ENCODE measurements at regions not wholly inside any gene's neighbourhood (a gene's known extent, or its start where the extent isn't known, plus 50 kb on each side); places are given as distances from the start of the nearest gene placed in this dataset.

- peak; percentile 70 to 80 for ATAC-seq (ENCODE audit: low read depth in 2 of 2)
- H3K27ac Mint-ChIP-seq = no peak overlapping the region
- peaks cover 21 to 34% (median 25%) of the 10 kb centered on the region in 3 donors for H3K27me3 Mint-ChIP-seq
- peak overlapping the region; percentile 56 to 87 (median 78) for H3K4me3 Mint-ChIP-seq
- H3K4me1 Mint-ChIP-seq = peaks cover 7 to 9% (median 7%) of the 10 kb centered on the region in 3 donors
- DNase-seq = peak; percentile 40
- H3K36me3 Mint-ChIP-seq = no peaks in the 10 kb centered on the region
- H3K9me3 Mint-ChIP-seq = no peaks in the 10 kb centered on the region
These were observed 93.7 kb upstream of the PRNP start for GRCh38 chr20:4592316-4593148.

DNA sequence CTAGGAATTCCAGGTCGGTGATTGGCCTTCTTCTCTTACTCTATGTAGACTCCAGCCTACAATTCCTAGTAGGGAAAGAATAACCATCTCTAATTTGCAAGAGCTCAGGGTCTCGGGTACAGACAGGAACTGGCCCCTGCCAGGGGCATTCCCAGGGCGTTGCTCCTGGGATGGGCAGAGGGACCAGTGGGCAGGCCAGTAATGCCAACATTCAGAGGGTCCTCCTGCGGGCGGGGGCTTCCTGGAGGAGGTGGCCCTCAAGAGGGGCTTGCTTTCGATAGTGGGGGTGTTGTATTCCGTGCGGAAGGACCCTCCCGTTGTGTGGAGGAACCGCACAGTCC lies 94.3 kb upstream of the PRNP start:
- Mint-ChIP-seq H3K4me3 (peak overlapping the region in 4 of 8 donors; percentile 27 to 73 (median 63)), H3K9me3 (no peaks in the 10 kb centered on the region), H3K27ac (no peak overlapping the region), H3K36me3 (no peaks in the 10 kb centered on the region), H3K4me1 (peaks cover 7 to 9% (median 7%) of the 10 kb centered on the region in 3 donors), H3K27me3 (peaks cover 17 to 28% (median 19%) of the 10 kb centered on the region in 3 donors)
- DNase-seq = no peak
- no peak for ATAC-seq (ENCODE audit: low read depth in 2 of 2)

GRCh38 chr20:4585758-4586157 lies 100.5 kb upstream of the PRNP start:
- H3K4me1 Mint-ChIP-seq = no peaks in the 10 kb centered on the region
- no peak overlapping the region for H3K27ac Mint-ChIP-seq
- ATAC-seq (ENCODE audit: low read depth in 2 of 2) (no peak), DNase-seq (no peak)
- no peaks in the 10 kb centered on the region for H3K36me3 Mint-ChIP-seq
- H3K4me3 Mint-ChIP-seq = no peak overlapping the region
- peaks cover 17 to 33% (median 30%) of the 10 kb centered on the region in 3 donors for H3K27me3 Mint-ChIP-seq
- peaks cover 0 to 2% (median 0%) of the 10 kb centered on the region in 7 donors for H3K9me3 Mint-ChIP-seq

DNA sequence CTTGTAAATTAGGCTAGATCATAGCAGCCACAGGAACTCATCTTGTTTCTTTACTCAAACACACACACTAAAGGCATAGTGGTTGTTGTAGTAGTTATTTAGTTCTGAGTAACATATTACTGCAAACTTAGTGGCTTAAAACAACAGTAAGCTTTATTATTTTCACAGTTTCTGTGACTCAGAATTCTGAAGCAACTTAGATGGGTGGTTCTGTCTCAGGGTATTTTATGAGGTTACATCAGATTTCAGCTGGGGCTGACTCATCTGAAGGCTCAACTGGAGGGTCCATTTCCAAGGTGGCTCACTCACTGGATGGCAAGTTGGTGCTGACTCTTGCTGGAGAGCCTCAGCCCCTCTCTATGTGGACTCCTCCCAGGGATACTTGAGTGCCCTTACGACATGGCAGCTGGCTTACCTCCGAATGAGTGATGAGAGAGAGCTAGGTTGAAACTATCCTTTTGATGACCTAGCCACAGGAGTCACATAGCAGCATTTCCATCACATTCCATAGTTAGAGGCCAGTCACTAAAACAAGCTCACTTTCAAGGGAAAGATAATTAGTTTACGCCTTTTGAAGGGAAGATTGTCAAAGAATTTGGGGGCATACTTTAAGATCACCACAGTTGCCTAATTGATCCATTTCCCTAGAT lies 101.0 kb upstream of the PRNP start:
- H3K4me3 Mint-ChIP-seq = no peak overlapping the region
- H3K36me3 Mint-ChIP-seq = no peaks in the 10 kb centered on the region
- peaks cover 0 to 2% (median 0%) of the 10 kb centered on the region in 7 donors for H3K9me3 Mint-ChIP-seq
- no peak overlapping the region for H3K27ac Mint-ChIP-seq
- DNase-seq (no peak), ATAC-seq (ENCODE audit: low read depth in 2 of 2) (no peak)
- peaks cover 17 to 35% (median 30%) of the 10 kb centered on the region in 3 donors for H3K27me3 Mint-ChIP-seq
- H3K4me1 Mint-ChIP-seq = no peaks in the 10 kb centered on the region

DNA sequence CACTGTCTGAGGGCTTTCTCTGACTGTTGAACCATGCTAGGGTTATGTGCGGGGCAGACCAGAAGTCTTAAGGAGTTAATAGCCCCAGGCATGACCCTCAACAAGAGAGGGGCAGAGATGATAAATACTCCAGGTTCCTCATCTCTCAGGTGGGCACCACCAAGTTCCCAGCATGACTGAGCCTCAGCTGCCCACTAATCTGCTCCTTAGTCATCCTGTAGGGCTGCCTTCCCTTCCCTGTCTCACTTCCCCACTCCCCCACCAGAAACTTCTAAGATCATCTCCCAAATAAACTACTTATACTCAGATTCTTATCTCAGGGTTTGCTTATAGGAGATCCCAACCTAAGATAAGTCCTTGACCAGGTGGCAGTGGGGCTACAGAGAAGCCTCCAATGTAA lies 101.7 kb upstream of the PRNP start:
- ATAC-seq (ENCODE audit: low read depth in 2 of 2) = no peak
- no peaks in the 10 kb centered on the region for H3K4me1 Mint-ChIP-seq
- no peak overlapping the region for H3K27ac Mint-ChIP-seq
- H3K9me3 Mint-ChIP-seq = peaks cover 0 to 2% (median 0%) of the 10 kb centered on the region in 7 donors
- no peak for DNase-seq
- H3K36me3 Mint-ChIP-seq = no peaks in the 10 kb centered on the region
- H3K4me3 Mint-ChIP-seq = no peak overlapping the region
- peaks cover 17 to 39% (median 30%) of the 10 kb centered on the region in 3 donors for H3K27me3 Mint-ChIP-seq

- Mint-ChIP-seq H3K36me3 (no peaks in the 10 kb centered on the region), H3K27me3 (peaks cover 29 to 56% (median 47%) of the 10 kb centered on the region in 3 donors), H3K9me3 (peaks cover 0 to 2% (median 0%) of the 10 kb centered on the region in 7 donors), H3K4me3 (no peak overlapping the region), H3K4me1 (no peaks in the 10 kb centered on the region), H3K27ac (no peak overlapping the region)
- ATAC-seq (ENCODE audit: low read depth in 2 of 2) = no peak
- DNase-seq = no peak
These were observed 104.4 kb upstream of the PRNP start for GRCh38 chr20:4581838-4582237.

DNA sequence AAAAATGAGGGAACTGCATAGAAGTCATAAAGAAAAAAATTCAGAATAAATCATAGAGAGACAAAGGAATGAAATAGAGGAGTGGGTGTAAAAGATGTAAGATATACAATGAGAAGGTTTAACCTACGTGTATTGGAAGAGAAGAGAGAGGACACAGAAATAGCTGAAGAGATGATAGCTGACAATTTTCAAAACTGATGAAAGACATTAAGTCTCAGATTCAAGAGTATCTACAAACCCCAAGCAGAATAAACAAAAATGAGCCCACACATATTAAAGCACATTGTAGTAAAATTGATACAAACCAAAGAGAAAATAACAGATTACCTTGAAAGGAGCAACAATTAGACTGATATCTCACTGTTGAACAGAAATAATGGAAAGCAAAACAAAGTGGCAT lies 107.9 kb upstream of the PRNP start:
- no peak for DNase-seq
- Mint-ChIP-seq H3K36me3 (no peaks in the 10 kb centered on the region), H3K4me3 (no peak overlapping the region), H3K4me1 (no peaks in the 10 kb centered on the region), H3K27ac (no peak overlapping the region), H3K27me3 (peaks cover 49 to 71% (median 68%) of the 10 kb centered on the region in 3 donors), H3K9me3 (peaks cover 0 to 3% (median 0%) of the 10 kb centered on the region in 7 donors)
- ATAC-seq (ENCODE audit: low read depth in 2 of 2) = no peak

DNA sequence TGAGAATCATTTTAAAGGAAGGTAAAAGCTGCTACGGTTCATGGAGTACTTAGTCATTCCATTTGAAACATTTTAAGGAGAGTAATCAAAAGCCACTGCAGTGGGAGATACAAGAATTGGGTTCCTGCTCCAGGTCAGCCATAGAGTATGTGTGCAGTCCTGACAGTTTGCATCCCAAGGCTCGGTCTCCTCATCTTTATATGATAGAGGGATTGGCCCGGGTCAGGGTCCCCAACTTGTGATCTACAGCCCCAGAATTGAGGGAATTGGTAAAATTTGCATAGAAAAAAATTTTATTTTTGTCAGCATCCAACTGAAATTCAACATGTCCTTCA lies 111.9 kb upstream of the PRNP start:
- ATAC-seq (ENCODE audit: low read depth in 2 of 2) (no peak), DNase-seq (no peak)
- H3K4me1 Mint-ChIP-seq = no peaks in the 10 kb centered on the region
- peaks cover 0 to 5% of the 10 kb centered on the region in 2 donors for H3K36me3 Mint-ChIP-seq
- H3K4me3 Mint-ChIP-seq = no peak overlapping the region
- no peak overlapping the region for H3K27ac Mint-ChIP-seq
- H3K9me3 Mint-ChIP-seq = peaks cover 0 to 4% (median 0%) of the 10 kb centered on the region in 7 donors
- peaks cover 59 to 72% (median 61%) of the 10 kb centered on the region in 3 donors for H3K27me3 Mint-ChIP-seq

- peaks cover 0 to 5% of the 10 kb centered on the region in 2 donors for H3K36me3 Mint-ChIP-seq
- no peaks in the 10 kb centered on the region for H3K4me1 Mint-ChIP-seq
- DNase-seq (no peak), ATAC-seq (ENCODE audit: low read depth in 2 of 2) (no peak)
- H3K27ac Mint-ChIP-seq = no peak overlapping the region
- no peak overlapping the region for H3K4me3 Mint-ChIP-seq
- peaks cover 0 to 4% (median 0%) of the 10 kb centered on the region in 7 donors for H3K9me3 Mint-ChIP-seq
- H3K27me3 Mint-ChIP-seq = peaks cover 59 to 72% (median 61%) of the 10 kb centered on the region in 3 donors
These were observed 112.5 kb upstream of the PRNP start for GRCh38 chr20:4573564-4574355.

DNA sequence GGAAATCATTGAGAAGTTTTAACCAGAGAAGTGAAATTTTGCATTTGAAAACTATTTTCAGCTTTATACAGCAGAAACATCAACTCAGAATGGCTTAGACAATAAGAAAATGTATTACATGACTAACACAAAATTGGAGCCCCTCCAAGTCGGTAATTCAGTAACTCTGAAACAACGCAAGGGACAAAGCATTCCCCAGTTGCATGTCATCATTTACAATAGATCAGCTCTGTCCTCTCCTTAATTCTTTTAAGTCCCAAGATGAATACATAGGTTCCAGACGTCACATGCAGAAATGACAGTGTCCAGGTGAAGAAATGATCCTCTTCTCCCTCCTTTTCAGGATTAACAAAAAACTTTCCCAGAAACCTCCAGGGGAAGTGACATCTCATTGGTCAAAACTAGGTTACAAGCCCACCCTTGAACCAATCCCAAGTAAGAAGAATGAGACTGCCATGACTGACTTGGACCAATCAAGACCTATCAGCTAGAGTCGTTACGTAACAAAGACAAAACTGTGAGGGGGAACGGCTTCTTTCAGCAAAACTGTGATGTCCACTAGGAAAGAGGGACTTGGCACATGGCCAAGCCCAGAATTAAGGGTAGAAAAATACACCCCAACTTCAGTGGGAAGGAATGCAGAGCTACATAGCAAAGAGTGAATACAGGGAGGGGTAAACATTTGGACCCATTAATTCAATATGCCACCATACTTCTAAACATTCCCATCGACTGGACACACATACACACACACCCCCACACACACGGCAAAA lies 114.3 kb upstream of the PRNP start:
- peaks cover 0 to 5% of the 10 kb centered on the region in 2 donors for H3K36me3 Mint-ChIP-seq
- no peak for ATAC-seq (ENCODE audit: low read depth in 2 of 2)
- peaks cover 45 to 56% (median 49%) of the 10 kb centered on the region in 3 donors for H3K27me3 Mint-ChIP-seq
- H3K27ac Mint-ChIP-seq = no peak overlapping the region
- no peaks in the 10 kb centered on the region for H3K4me1 Mint-ChIP-seq
- peaks cover 0 to 4% (median 0%) of the 10 kb centered on the region in 7 donors for H3K9me3 Mint-ChIP-seq
- no peak overlapping the region for H3K4me3 Mint-ChIP-seq
- DNase-seq = no peak

DNA sequence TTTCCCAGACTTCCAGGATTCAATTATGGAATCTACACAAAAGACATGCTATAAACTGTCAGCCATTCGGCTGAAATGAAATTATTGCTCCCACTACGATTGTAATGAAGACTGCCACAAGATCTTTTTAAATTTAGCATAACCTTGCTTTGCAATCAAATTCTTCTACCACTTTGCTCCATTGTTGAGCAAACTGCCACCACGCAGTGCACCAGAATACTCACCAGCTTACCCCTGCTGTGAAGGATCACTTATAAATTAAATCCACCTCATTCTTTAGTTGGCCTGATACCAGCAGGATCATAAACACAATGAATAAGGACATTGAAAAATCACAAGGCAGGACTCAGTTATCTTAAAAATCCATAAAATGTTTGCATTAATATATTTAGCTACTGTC lies 116.4 kb upstream of the PRNP start:
- Mint-ChIP-seq H3K27ac (no peak overlapping the region), H3K9me3 (peaks cover 0 to 4% (median 0%) of the 10 kb centered on the region in 7 donors), H3K4me1 (no peaks in the 10 kb centered on the region), H3K36me3 (peaks cover 1 to 5% of the 10 kb centered on the region in 2 donors), H3K27me3 (peaks cover 38 to 46% (median 39%) of the 10 kb centered on the region in 3 donors), H3K4me3 (no peak overlapping the region)
- no peak for ATAC-seq (ENCODE audit: low read depth in 2 of 2)
- no peak for DNase-seq

GRCh38 chr20:4569092-4569491 lies 117.2 kb upstream of the PRNP start:
- ATAC-seq (ENCODE audit: low read depth in 2 of 2) = no peak
- Mint-ChIP-seq H3K27me3 (peaks cover 41 to 51% (median 44%) of the 10 kb centered on the region in 3 donors), H3K4me3 (no peak overlapping the region), H3K4me1 (no peaks in the 10 kb centered on the region), H3K9me3 (peaks cover 0 to 8% (median 3%) of the 10 kb centered on the region in 7 donors), H3K27ac (peak overlapping the region in 1 of 6 donors; percentile 46), H3K36me3 (peaks cover 5 to 9% of the 10 kb centered on the region in 2 donors)
- no peak for DNase-seq
